HepG2 (cell line): ENCODE measurements at regions not wholly inside any gene's neighbourhood (a gene's known extent, or its start where the extent isn't known, plus 50 kb on each side); places are given as distances from the start of the nearest gene placed in this dataset.

Experiments
- ATAC-seq: fragments of 200-7000 bp; cut with Tn5 transposase; 3 replicates; pipeline ENCODE4 v1.9.1; 2020; ENCODE audit warnings: mild to moderate bottlenecking, moderate library complexity
- BruUV-seq: library from RNA; stranded (reverse); fragments of 400-500 nt; replicated peaks from 2 replicates; lab custom pipeline; 2021; lab: Mats Ljungman, UMichigan
- CTCF ChIA-PET: fragments of 300-600 bp; formaldehyde crosslinking; extraction: SDS; loops from one replicate; lab custom pipeline; 2021; ENCODE audit warnings: low total read pairs, inconsistent platforms, low intra/inter-chr PET ratio; lab: Yijun Ruan, JAX
- POLR2A ChIA-PET: fragments of 350-600 bp; sonication (Branson Sonifier 250); formaldehyde crosslinking; loops from one replicate; lab custom pipeline; 2020; ENCODE audit warnings: antibody characterized with exemption, inconsistent platforms; lab: Yijun Ruan, JAX
- DNase-seq: peaks from one replicate; pipeline ENCODE4 v3.0.0-alpha.2; 2015; ENCODE audit warnings: low spot score
- FAIRE-seq: peaks from 3 replicates; lab custom pipeline; 2011; peaks lifted over from hg19 to GRCh38; lab: Jason Lieb, UNC
- H2AFZ ChIP-seq: one replicate; pipeline ENCODE4 v1.6.1; 2011; ENCODE audit warnings: low read length, inconsistent platforms
- H3K27ac ChIP-seq: fragments of 300-600 bp; 3 replicates; pipeline ENCODE4 v1.8.0; 2011; ENCODE audit warnings: mixed run types, mild to moderate bottlenecking, mixed read lengths, low read length, inconsistent platforms; ENCODE audit not compliant: insufficient read depth; ENCODE audit errors: extremely low read length
- H3K27me3 ChIP-seq, 2 experiments: fragments of 200-600 bp in 1 of 2; 2 replicates in 1 of 2; 3 replicates in 1 of 2; pipeline versions ENCODE4 v1.6.0 to v1.8.0; 2011; ENCODE audit warnings: low read length in 2 of 2, mild to moderate bottlenecking in 2 of 2, moderate library complexity in 2 of 2, inconsistent platforms in 1 of 2; ENCODE audit not compliant: insufficient read depth in 2 of 2, control insufficient read depth in 1 of 2
- H3K36me3 ChIP-seq, 2 experiments: fragments of 200-600 bp in 1 of 2; replicated peaks in 1 of 2; 2 replicates in 1 of 2; 3 replicates in 1 of 2; pipeline versions ENCODE4 v1.5.1 to v1.8.0; 2011; ENCODE audit warnings: low read length in 2 of 2, inconsistent platforms in 1 of 2; ENCODE audit not compliant: insufficient read depth in 2 of 2, control insufficient read depth in 1 of 2
- H3K4me1 ChIP-seq: 2 replicates; pipeline ENCODE4 v1.5.1; 2012; ENCODE audit warnings: low read length, inconsistent platforms; ENCODE audit not compliant: insufficient read depth
- H3K4me2 ChIP-seq: 2 replicates; pipeline ENCODE4 v1.6.0; 2011; ENCODE audit warnings: low read depth, low read length, inconsistent platforms
- H3K4me3 ChIP-seq, 3 experiments: fragments of 200-600 bp in 1 of 3; sonication (generic), shearing (Covaris generic) in 1 of 3; replicated peaks in 1 of 3; 2 replicates each; pipeline ENCODE4 v1.5.1; 2011 to 2016; ENCODE audit warnings: low read length in 3 of 3, inconsistent platforms in 2 of 3, low read depth in 2 of 3, mild to moderate bottlenecking in 2 of 3, control low read depth in 1 of 3, mixed read lengths in 1 of 3; ENCODE audit not compliant: insufficient read depth in 1 of 3
- H3K79me2 ChIP-seq: one replicate; pipeline ENCODE4 v1.6.1; 2011; ENCODE audit warnings: low read length, inconsistent platforms; ENCODE audit not compliant: insufficient read depth
- H3K9ac ChIP-seq: 2 replicates; pipeline ENCODE4 v1.6.0; 2011; ENCODE audit warnings: mild to moderate bottlenecking, low read depth, low read length, inconsistent platforms; ENCODE audit not compliant: insufficient read depth
- H3K9me3 ChIP-seq: 2 replicates; pipeline ENCODE4 v1.5.1; 2012; ENCODE audit warnings: mild to moderate bottlenecking, low read length
- H4K20me1 ChIP-seq: 2 replicates; pipeline ENCODE4 v1.6.0; 2011; ENCODE audit warnings: inconsistent platforms, mild to moderate bottlenecking, low read length, moderate library complexity; ENCODE audit not compliant: insufficient read depth
- CC2D1A ChIP-seq: sonication (generic); formaldehyde crosslinking; IDR thresholded peaks from 2 replicates; pipeline ENCODE4 v1.8.1; 2023; ENCODE audit warnings: mild to moderate bottlenecking, missing genetic modification reagents
- JUND ChIP-seq: sonication (generic); formaldehyde crosslinking; IDR thresholded peaks from 2 replicates; pipeline ENCODE4 v1.8.0; 2022; ENCODE audit warnings: mild to moderate bottlenecking, missing genetic modification reagents
- MAFF ChIP-seq: IDR thresholded peaks from 2 replicates; pipeline ENCODE4 v1.6.1; 2011; ENCODE audit warnings: low read depth, low read length, improper control_type of control experiment
- MAFK ChIP-seq, 2 experiments: IDR thresholded peaks in 1 of 2; conservative IDR thresholded peaks in 1 of 2; 2 replicates each; pipeline ENCODE4 v1.6.1; 2011; ENCODE audit warnings: improper control_type of control experiment in 2 of 2, low read length in 2 of 2
- ZNF251 ChIP-seq: sonication (generic); formaldehyde crosslinking; IDR thresholded peaks from 2 replicates; pipeline ENCODE4 v1.9.0; 2021; ENCODE audit warnings: mild to moderate bottlenecking, missing genetic modification reagents
- ZZZ3 ChIP-seq: sonication (generic); formaldehyde crosslinking; IDR thresholded peaks from 2 replicates; pipeline ENCODE4 v1.4.0; 2020; ENCODE audit warnings: missing genetic modification reagents, mild to moderate bottlenecking, borderline replicate concordance
- WGBS: methylation state at CpG from one replicate; pipeline ENCODE4 v1.1.6; 2017; ENCODE audit warnings: low lambda C conversion rate; 5-methylcytosine and 5-hydroxymethylcytosine counted together
- in situ Hi-C: cut with HindIII; loops from 2 replicates; pipeline ENCODE4 v1.10.0; 2017; ENCODE audit warnings: low pct_unique_long_range_greater_than_20kb; ENCODE audit not compliant: extremely low pct_ligation_motif_present
- intact Hi-C: fragments of 100-400 bp; cut with micrococcal nuclease; formaldehyde crosslinking; loops from one replicate; pipeline ENCODE4 v1.10.0; 2022; ENCODE audit not compliant: unreplicated experiment
- TF ChIP-seq, protein P1 (sequence below): sonication (generic); formaldehyde crosslinking; IDR thresholded peaks from 2 replicates; pipeline ENCODE4 v1.5.0; 2020; ENCODE audit warnings: mild to moderate bottlenecking, missing genetic modification reagents, borderline replicate concordance

DNA sequence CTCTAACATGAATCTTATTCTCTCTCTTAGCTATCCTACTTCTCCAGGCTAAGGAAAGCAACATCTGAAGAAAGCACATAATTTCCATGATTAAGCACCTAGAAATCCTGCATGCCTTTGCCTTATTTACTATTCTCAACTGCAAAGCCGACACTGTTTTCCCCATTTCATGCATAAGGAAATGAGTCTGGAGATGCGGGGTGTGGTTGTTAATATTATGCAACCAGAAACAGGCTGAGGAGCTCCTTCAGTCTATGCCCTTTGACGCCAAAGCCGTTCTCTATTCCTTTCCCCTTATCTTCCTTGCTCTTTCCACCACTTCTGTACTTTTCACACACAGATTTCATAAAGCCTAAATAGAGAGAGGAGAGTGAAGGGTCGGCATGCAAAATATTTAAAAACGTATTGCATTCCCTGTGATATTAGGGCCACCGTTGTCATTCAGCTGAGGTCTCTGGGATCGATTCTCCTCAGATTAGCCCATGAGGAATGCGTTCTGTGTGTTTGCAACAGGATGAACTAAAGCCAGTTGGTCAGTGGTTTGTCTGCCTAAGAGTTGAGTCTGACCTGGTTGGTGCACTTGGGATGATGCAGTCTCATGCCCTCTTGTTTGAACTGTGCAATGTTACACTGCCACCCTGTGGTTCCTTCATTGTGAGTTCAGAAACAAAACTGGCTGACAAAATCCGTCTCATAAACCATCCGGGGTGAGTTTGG lies 53.1 kb upstream of the PLEKHG7 start (continued):
- no peak for TF ChIP-seq ZZZ3
- TF ChIP-seq ZNF251 (CRISPR knock-in tag): no peak
- TF ChIP-seq JUND (CRISPR knock-in tag): no peak

DNA sequence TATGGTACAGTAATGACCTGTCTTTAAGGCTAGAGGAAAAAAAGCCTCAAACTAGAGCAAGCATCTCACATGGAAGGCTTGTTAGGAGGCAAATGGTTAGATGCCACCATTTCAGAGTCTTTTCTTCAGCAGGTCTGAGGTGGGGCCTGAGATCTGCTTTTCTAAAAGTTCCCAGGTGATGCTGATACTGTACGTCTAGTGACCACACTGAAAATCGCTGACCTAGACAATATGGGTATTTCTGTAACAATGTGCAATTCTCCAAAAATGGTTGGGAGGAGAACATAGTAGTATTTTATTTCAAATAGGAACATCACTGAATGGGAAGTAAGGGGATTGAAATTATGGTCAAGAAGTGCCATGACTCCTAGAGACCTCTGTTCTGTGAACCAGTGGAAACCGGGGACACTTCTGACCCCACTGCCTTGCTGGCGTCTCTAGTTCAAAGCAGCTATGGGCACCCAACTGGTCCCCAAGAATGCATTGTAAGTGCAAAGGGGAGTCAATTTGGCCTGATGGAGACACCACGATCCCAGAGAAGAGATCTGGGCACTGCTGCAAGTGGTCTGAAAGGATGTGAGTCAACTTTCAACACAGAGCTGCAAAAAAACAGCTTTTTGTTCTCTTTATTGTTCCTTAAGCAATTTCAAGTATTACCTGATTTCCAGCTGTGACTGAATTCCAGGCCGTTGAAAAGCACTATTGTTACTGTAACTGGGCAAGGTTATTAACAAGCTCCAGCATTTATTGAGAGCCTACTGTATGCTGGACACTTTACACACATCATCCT lies 54.4 kb upstream of the PLEKHG7 start:
- CTCF ChIA-PET: no interaction called here
- Histone ChIP-seq H3K9ac (no peak overlapping the region), H3K27me3 (no peaks in the 10 kb centered on the region), H3K9me3 (no peaks in the 10 kb centered on the region), H3K4me2 (no peak overlapping the region), H4K20me1 (no peaks in the 10 kb centered on the region), H3K4me3 (no peak overlapping the region), H3K36me3 (no peaks in the 10 kb centered on the region), H3K79me2 (no peaks in the 10 kb centered on the region), H2AFZ (no peak overlapping the region), H3K27ac (no peak overlapping the region), H3K4me1 (no peaks in the 10 kb centered on the region)
- TF ChIP-seq, protein P1, sequence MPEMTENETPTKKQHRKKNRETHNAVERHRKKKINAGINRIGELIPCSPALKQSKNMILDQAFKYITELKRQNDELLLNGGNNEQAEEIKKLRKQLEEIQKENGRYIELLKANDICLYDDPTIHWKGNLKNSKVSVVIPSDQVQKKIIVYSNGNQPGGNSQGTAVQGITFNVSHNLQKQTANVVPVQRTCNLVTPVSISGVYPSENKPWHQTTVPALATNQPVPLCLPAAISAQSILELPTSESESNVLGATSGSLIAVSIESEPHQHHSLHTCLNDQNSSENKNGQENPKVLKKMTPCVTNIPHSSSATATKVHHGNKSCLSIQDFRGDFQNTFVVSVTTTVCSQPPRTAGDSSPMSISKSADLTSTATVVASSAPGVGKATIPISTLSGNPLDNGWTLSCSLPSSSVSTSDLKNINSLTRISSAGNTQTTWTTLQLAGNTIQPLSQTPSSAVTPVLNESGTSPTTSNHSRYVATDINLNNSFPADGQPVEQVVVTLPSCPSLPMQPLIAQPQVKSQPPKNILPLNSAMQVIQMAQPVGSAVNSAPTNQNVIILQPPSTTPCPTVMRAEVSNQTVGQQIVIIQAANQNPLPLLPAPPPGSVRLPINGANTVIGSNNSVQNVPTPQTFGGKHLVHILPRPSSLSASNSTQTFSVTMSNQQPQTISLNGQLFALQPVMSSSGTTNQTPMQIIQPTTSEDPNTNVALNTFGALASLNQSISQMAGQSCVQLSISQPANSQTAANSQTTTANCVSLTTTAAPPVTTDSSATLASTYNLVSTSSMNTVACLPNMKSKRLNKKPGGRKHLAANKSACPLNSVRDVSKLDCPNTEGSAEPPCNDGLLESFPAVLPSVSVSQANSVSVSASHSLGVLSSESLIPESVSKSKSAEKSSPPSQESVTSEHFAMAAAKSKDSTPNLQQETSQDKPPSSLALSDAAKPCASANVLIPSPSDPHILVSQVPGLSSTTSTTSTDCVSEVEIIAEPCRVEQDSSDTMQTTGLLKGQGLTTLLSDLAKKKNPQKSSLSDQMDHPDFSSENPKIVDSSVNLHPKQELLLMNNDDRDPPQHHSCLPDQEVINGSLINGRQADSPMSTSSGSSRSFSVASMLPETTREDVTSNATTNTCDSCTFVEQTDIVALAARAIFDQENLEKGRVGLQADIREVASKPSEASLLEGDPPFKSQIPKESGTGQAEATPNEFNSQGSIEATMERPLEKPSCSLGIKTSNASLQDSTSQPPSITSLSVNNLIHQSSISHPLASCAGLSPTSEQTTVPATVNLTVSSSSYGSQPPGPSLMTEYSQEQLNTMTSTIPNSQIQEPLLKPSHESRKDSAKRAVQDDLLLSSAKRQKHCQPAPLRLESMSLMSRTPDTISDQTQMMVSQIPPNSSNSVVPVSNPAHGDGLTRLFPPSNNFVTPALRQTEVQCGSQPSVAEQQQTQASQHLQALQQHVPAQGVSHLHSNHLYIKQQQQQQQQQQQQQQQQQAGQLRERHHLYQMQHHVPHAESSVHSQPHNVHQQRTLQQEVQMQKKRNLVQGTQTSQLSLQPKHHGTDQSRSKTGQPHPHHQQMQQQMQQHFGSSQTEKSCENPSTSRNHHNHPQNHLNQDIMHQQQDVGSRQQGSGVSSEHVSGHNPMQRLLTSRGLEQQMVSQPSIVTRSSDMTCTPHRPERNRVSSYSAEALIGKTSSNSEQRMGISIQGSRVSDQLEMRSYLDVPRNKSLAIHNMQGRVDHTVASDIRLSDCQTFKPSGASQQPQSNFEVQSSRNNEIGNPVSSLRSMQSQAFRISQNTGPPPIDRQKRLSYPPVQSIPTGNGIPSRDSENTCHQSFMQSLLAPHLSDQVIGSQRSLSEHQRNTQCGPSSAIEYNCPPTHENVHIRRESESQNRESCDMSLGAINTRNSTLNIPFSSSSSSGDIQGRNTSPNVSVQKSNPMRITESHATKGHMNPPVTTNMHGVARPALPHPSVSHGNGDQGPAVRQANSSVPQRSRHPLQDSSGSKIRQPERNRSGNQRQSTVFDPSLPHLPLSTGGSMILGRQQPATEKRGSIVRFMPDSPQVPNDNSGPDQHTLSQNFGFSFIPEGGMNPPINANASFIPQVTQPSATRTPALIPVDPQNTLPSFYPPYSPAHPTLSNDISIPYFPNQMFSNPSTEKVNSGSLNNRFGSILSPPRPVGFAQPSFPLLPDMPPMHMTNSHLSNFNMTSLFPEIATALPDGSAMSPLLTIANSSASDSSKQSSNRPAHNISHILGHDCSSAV (CRISPR knock-in tag): no peak
- TF ChIP-seq CC2D1A (CRISPR knock-in tag) (no peak), MAFK (conservative IDR thresholded peaks at IDR 0.05 in 1 of 2, IDR thresholded peaks at IDR 0.05 in 1 of 2; ENCODE audit: low read length in 2 of 2) (peak; percentile 89 to 96), MAFF (peak; percentile 93)
- DNase-seq (no peak), FAIRE-seq (no peak), ATAC-seq (no peak)
- BruUV-seq: no TSS peak
- in situ Hi-C loops: no loop called here
- intact Hi-C loops: no loop called here
- WGBS: 18% methylated on average over 6 of the region's 6 CpGs
- POLR2A ChIA-PET: no interaction called here
